Endothelial cell of umbilical vein (primary cell): ENCODE measurements at regions not wholly inside any gene's neighbourhood (a gene's known extent, or its start where the extent isn't known, plus 50 kb on each side); places are given as distances from the start of the nearest gene placed in this dataset.

Experiments used
- CTCF ChIP-seq, 2 donors: IDR thresholded peaks; 1 replicate in 1 of 2; 2 replicates in 1 of 2; pipeline ENCODE4 v1.5.1; 2011; ENCODE audit warnings: low read length in 2 of 2, mild to moderate bottlenecking in 2 of 2, moderate library complexity in 2 of 2, control low read depth in 1 of 2, inconsistent platforms in 1 of 2, low read depth in 1 of 2; ENCODE audit not compliant: insufficient read depth in 1 of 2; ENCODE audit errors: extremely low read depth in 1 of 2
- EZH2 ChIP-seq: IDR thresholded peaks from 2 replicates; pipeline ENCODE4 v1.6.1; 2012; ENCODE audit warnings: borderline replicate concordance, low read depth, mild to moderate bottlenecking, moderate library complexity, low read length, inconsistent platforms; ENCODE audit not compliant: severe bottlenecking
- FOS ChIP-seq: IDR thresholded peaks from 2 replicates; pipeline ENCODE4 v1.6.1; 2011; ENCODE audit warnings: mild to moderate bottlenecking, low read length, moderate library complexity, borderline replicate concordance; ENCODE audit not compliant: insufficient read depth
- MAX ChIP-seq: IDR thresholded peaks from 2 replicates; pipeline ENCODE4 v1.6.1; 2011; ENCODE audit not compliant: insufficient read depth, insufficient read length

GRCh38 chr12:91975891-91976290 lies 169.8 kb downstream of the BTG1 start:
- TF ChIP-seq CTCF (IDR thresholded peaks at IDR 0.05; ENCODE audit: extremely low read depth in 1 of 2, insufficient read depth in 1 of 2, low read depth in 1 of 2, low read length in 2 of 2) (no peak), EZH2 (no peak), FOS (no peak), MAX (no peak)
